ENCODE measurements at regions not wholly inside any gene's neighbourhood (a gene's known extent, or its start where the extent isn't known, plus 50 kb on each side); places are given as distances from the start of the nearest gene placed in this dataset.

DNA sequence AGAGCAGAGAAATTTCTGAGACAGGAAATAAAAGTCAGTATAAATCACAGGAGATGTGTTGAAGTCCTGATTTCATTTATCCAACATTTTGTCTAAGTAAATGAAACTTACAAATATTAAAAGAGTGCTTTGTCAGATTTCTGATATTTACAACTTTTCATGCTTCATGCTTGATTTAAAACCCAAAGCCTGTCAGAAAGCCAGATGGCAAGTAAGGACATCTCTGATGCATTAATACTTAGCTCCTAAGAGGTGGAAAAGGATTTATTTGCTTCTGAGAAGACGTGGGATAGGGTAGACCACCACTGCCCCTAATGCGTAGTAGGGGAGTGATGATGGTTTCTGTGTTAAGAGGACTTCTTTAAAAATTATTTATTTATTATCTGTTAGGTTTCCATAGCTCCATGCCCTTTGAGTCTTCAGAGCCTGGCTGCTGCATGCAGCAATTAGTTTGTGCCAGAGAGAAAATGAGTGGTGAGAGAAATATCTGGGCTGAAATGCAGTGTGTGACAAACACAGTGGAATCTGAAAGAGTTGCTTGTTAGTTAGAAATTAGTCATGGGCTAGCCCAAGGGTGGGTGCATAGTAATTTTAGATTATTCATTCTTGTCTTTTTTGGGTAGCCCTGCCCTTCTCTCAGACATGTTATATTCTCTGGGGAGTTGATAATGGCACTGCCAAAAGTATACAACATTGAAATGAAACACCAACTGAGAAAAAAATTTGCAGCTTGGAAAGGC, 333.8 kb downstream of the C4orf33 start:
- Histone ChIP-seq H3K9me3 (ENCODE audit: low read depth) (no peaks in the 10 kb centered on the region), H3K4me2 (peak overlapping the region; percentile 15), H3K79me2 (no peaks in the 10 kb centered on the region), H3K27ac (no peak overlapping the region), H3K4me3 (no peak overlapping the region), H2AFZ (no peak overlapping the region), H4K20me1 (ENCODE audit: insufficient read depth, poor library complexity, severe bottlenecking) (no peaks in the 10 kb centered on the region), H3K9me2 (replicated peaks; ENCODE audit: insufficient read depth) (no peaks in the 10 kb centered on the region), H3K36me3 (replicated peaks; ENCODE audit: insufficient read depth, low read depth) (no peaks in the 10 kb centered on the region), H3K27me3 (no peaks in the 10 kb centered on the region), H3K4me1 (ENCODE audit: insufficient read depth) (no peaks in the 10 kb centered on the region)
- TF ChIP-seq EZH2phosphoT487 (IDR thresholded peaks at IDR 0.05; ENCODE audit: low read depth, severe bottlenecking, unreplicated experiment) (no peak), EZH2 (IDR thresholded peaks at IDR 0.05; ENCODE audit: borderline replicate concordance) (no peak)
- TF ChIP-seq, protein P1, sequence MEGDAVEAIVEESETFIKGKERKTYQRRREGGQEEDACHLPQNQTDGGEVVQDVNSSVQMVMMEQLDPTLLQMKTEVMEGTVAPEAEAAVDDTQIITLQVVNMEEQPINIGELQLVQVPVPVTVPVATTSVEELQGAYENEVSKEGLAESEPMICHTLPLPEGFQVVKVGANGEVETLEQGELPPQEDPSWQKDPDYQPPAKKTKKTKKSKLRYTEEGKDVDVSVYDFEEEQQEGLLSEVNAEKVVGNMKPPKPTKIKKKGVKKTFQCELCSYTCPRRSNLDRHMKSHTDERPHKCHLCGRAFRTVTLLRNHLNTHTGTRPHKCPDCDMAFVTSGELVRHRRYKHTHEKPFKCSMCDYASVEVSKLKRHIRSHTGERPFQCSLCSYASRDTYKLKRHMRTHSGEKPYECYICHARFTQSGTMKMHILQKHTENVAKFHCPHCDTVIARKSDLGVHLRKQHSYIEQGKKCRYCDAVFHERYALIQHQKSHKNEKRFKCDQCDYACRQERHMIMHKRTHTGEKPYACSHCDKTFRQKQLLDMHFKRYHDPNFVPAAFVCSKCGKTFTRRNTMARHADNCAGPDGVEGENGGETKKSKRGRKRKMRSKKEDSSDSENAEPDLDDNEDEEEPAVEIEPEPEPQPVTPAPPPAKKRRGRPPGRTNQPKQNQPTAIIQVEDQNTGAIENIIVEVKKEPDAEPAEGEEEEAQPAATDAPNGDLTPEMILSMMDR (IDR thresholded peaks at IDR 0.05; ENCODE audit: poor library complexity) = no peak
- no peak for DNase-seq (ENCODE audit: low spot score)
- 80% methylated on average over 2 of the region's 2 CpGs for WGBS (ENCODE audit: low lambda C conversion rate, missing lambda C conversion rate)

DNA sequence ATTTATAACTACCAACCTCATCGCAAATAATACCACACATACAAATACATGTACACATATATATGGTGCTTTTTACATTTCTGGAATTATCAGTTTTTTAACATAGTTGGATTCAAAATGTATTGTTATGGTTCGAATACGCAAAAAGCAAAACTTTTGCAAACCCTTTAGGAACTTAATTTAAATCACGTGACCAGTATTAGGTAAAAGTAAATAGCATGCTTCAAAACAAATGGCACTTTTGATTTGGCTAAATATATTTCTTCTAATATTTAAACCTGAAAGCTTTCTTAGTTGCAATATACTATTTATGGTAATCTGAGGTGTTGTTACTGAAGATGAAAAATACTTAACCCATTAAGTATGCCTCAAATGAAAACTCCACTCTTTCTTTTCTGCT, 341.4 kb downstream of the C4orf33 start:
- WGBS (ENCODE audit: low lambda C conversion rate, missing lambda C conversion rate) = 94% methylated on average over 4 of the region's 4 CpGs
- H3K36me3 ChIP-seq (replicated peaks; ENCODE audit: insufficient read depth, low read depth) = no peaks in the 10 kb centered on the region
- DNase-seq (ENCODE audit: low spot score) = no peak

DNA sequence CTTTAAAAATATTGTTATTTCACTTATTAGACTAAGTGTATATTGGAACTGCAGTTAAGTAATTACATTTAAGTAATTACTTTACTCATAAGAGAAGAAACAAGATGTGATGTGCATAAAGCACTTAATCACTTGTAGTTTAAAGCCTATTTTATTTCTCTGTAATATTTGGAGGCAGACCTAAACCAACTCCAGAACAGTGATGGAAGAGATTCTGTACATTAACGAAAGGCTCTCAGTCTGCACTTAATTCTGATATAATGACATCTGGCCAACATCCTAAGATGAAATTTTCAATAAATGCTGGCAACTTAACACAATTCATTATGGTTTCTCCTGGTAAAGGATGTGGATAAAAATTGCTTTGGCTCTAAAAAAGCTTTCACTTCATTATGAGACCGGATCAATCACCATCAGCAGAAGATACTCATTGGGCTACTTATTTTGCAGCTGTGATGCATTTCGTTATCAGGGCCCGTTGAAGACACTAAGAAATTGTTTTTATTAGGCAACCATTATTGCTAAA, 342.6 kb downstream of the C4orf33 start:
- Histone ChIP-seq H3K9me3 (ENCODE audit: low read depth) (no peaks in the 10 kb centered on the region), H3K27me3 (no peaks in the 10 kb centered on the region), H3K36me3 (replicated peaks; ENCODE audit: insufficient read depth, low read depth) (no peaks in the 10 kb centered on the region), H3K27ac (no peak overlapping the region), H3K4me2 (no peak overlapping the region), H2AFZ (no peak overlapping the region), H3K9me2 (replicated peaks; ENCODE audit: insufficient read depth) (no peaks in the 10 kb centered on the region), H3K79me2 (no peaks in the 10 kb centered on the region), H3K4me1 (ENCODE audit: insufficient read depth) (no peaks in the 10 kb centered on the region), H3K4me3 (no peak overlapping the region), H4K20me1 (ENCODE audit: insufficient read depth, poor library complexity, severe bottlenecking) (no peaks in the 10 kb centered on the region)
- no peak for DNase-seq (ENCODE audit: low spot score)
- TF ChIP-seq EZH2phosphoT487 (IDR thresholded peaks at IDR 0.05; ENCODE audit: low read depth, severe bottlenecking, unreplicated experiment) = no peak
- TF ChIP-seq, protein P1 (IDR thresholded peaks at IDR 0.05; ENCODE audit: poor library complexity) = no peak
- WGBS (ENCODE audit: low lambda C conversion rate, missing lambda C conversion rate) = 84% methylated on average over 4 of the region's 4 CpGs

More for the DNA sequence above, 341.4 kb downstream of the C4orf33 start:
- Histone ChIP-seq H3K27me3 (no peaks in the 10 kb centered on the region), H3K9me2 (replicated peaks; ENCODE audit: insufficient read depth) (no peaks in the 10 kb centered on the region), H3K9me3 (ENCODE audit: low read depth) (no peaks in the 10 kb centered on the region), H3K27ac (no peak overlapping the region), H2AFZ (no peak overlapping the region), H3K79me2 (no peaks in the 10 kb centered on the region), H4K20me1 (ENCODE audit: insufficient read depth, poor library complexity, severe bottlenecking) (no peaks in the 10 kb centered on the region), H3K4me1 (ENCODE audit: insufficient read depth) (no peaks in the 10 kb centered on the region), H3K4me2 (no peak overlapping the region), H3K4me3 (no peak overlapping the region)
- TF ChIP-seq, protein P1 (IDR thresholded peaks at IDR 0.05; ENCODE audit: poor library complexity) = no peak
- TF ChIP-seq EZH2phosphoT487 (IDR thresholded peaks at IDR 0.05; ENCODE audit: low read depth, severe bottlenecking, unreplicated experiment) = no peak
- no peak for TF ChIP-seq EZH2 (IDR thresholded peaks at IDR 0.05; ENCODE audit: borderline replicate concordance)

Data from hepatocyte (in vitro differentiated cells).